HG02840 (cell line): ENCODE measurements at regions not wholly inside any gene's neighbourhood (a gene's known extent, or its start where the extent isn't known, plus 50 kb on each side); places are given as distances from the start of the nearest gene placed in this dataset.
A peak's percentile ranks its signal among the peaks of the same experiment; 100 is the strongest.

ENCODE experiments used
- ATAC-seq: cut with Tn5 transposase; IDR thresholded peaks from one replicate; pipeline ENCODE4 v1.9.1; 2021; ENCODE audit warnings: mild to moderate bottlenecking, moderate library complexity, moderate number of reproducible peaks; ENCODE audit not compliant: unreplicated experiment, low FRiP score

- no peak for ATAC-seq
Measured at GRCh38 chr6:148650941-148651505, 95.8 kb upstream of the UST start.

DNA sequence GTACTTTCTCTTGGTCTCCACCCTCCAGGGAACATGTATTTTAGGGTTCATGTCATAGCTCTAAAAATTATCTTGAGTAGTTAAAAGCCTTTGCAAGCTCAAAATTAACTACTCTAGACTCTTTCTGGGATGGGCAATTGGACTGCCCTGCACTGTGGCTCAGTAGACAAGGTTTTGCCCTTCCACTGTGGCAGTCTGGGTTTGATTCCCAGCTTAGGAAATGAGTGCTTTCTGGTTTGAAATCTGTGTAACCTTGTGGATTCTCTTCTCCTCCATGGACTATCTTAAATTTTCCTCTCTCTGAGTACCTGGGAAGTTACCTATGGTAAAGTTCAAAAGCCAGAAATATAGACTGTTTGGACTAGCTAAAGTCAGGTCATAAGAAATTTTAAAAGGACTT lies 94.6 kb upstream of the UST start:
- ATAC-seq, result no peak

DNA sequence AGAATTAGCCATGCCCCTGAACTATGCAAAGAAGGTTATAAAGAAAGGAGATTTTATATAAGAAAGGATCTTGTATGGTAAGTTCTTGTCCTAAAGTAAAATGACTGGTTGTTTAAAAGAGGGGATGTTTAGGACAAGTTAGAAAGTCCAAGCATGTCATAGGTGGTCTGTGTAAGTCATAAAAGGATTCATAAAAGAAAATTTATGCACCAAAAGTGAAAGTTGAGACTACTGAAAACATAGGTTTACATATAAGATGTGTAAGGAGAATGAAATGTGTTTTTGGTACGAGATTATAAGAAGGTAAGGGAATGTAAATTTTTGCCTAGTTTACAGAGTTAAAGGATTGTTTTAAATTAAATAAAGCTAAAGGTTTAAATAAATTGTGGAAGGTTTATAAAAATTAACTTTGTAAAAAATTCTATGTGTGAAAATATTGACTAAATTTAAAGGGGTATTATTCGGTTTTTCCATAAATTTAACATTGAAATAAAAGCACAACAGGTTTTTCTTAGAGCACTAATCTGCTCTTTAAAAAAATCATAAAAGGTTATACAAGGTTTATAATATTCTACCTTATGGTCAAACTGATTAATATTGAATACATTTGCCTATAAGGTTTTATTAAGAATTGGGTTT lies 93.6 kb upstream of the UST start:
- ATAC-seq, result no peak

GRCh38 chr6:148657048-148657447 lies 89.8 kb upstream of the UST start:
- ATAC-seq, result no peak

DNA sequence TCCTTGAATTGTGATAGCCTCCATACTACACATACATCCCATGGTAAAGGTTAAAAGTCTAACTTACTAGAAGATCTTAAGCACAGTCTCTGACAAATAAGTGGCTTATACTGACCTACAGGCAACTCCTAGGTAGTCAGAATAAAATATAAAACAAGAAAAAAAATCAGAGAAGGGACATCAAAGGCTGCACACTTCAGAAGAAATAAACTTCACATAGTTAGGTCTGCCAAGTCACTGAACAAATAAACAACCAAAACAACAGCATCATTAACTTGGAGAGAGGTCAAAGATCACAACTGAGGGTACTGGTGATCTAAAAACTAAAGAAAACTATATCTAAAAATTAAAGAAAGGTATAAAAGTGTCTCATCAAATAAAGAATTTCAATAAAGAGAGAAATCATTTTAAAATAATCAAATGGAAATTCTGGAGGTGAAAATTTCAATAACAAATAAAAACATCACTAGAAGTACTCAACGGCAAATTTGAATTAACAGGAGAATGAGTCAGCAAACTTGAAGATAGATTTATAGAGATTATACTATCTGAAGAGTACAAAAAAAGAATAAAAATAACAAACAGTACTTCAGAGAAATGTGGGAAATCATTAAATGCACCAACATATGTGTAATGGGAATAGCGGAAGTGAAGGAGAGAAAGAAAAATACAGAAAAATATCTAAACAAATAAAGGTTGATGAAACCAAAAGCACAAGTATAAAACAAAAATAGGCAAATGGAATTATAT lies 88.0 kb upstream of the UST start:
- no peak for ATAC-seq

DNA sequence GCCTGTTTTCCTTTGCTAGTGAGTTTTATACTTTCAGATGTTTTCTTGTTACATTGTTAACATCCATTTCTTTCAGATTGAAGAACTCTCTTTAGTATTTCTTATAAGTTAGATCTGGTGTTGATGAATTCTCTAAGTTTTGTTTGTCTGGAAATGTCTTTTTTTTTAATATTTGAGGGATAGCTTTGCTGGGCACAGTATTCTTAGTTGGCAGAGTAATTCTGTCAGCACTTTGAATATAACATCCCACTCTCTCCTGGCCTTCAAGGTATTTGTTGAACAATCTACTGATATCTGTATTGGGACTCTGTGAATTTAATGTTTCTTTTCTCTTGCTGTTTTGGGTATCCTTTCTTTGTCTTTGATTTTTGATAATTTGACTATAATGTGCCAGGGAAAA lies 79.4 kb upstream of the UST start:
- no peak for ATAC-seq

- ATAC-seq, result no peak
Measured at GRCh38 chr6:148671085-148671484, 75.7 kb upstream of the UST start.

DNA sequence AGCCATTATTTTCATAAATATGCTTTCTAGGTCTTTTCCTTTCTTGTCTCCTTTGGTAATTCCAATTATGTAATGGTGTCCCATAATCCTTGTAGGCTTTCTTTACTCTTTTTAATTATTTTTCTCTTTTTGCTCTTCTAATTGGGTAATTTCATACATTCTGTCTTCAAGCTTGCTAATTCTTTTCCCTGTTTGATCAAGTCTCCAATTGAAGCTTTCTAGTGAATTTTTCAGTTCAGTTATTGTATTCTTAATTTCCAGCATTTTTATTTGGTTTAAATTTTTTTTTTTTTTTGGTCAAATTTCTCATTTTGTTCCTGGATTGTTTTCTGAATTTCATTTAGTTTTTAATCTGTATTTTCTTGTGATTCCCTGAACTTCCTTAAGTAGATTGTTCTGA lies 74.9 kb upstream of the UST start:
- no peak for ATAC-seq

DNA sequence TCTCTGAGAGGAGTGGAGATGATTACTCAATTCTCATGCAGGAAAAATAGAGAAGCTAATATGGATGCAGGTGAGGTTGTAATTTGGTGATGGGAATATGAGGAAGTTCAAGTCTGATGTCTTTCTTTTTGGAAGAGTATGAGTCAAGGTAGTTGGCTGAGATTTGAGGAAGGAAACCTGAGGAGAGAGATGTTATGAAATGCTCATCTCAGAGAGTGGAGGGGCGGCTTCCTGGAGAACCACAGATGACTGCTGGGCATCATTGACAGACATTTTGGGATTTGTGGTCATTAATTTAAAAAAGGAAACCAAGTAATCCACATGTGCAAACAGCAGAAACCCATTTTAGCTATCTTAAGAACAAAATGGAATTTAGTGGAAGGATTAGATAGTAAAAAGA lies 72.5 kb upstream of the UST start:
- ATAC-seq, result no peak

- peak; percentile 76 for ATAC-seq
Measured at GRCh38 chr6:148677594-148678476, 69.0 kb upstream of the UST start.

GRCh38 chr6:148678682-148679081 lies 68.1 kb upstream of the UST start:
- no peak for ATAC-seq

- no peak for ATAC-seq
Measured at GRCh38 chr6:148681666-148682065, 65.2 kb upstream of the UST start.

GRCh38 chr6:148682252-148682651 lies 64.6 kb upstream of the UST start:
- no peak for ATAC-seq

- ATAC-seq, result no peak
Measured at GRCh38 chr6:148682990-148683389, 63.8 kb upstream of the UST start.

DNA sequence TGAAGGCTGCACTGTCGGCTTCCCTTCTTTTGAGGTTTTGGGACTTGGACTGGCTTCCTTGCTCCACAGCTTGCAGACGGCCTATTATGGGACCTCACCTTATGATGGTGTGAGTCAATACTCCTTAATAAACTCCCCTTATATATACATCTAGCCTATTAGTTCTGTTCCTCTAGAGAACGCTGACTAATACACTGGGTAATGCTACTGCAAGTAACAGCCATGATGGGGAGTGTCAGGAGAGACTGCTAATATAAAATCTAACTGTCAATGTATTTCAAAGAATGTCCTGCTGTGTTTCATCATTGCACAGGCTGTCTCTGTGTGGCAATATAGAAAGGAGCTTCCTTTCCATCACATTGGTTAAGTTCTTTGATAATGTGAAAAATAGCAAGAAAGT lies 57.7 kb upstream of the UST start:
- ATAC-seq, result no peak

DNA sequence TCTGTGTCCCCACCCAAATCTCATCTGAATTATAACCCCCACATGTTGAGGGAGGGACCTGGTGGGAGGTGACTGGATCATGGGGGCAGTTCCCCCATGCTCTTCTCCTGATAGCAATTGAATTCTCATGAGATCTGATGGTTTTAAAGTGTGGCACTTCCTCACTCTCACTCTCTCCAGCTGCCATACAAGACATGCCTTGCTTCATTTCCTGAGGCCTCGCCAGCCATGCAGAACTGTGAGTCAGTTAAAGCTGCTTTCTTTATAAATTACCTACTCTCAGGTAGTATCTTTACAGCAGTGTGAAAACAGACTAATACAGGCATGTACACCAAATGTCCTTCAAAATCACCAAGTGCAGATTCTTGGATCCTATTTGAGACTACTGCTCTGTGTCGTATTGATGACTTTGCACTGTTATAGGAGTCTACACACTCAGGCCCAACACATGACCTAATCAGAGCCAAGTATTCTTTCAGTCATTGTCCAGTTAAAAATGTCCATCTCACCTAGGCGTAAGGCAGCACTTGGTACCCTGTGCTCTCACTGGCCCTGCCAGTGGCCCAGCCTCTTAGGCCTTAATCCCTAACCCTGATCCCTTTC lies 52.8 kb upstream of the UST start:
- no peak for ATAC-seq
